Activated T-cell treated with anti-CD3 and anti-CD28 coated beads, Interleukin-2, amount 50 U/mL, for 4 hours (primary cell): ENCODE measurements at regions not wholly inside any gene's neighbourhood (a gene's known extent, or its start where the extent isn't known, plus 50 kb on each side); places are given as distances from the start of the nearest gene placed in this dataset.

Experiments
- ATAC-seq, 2 donors: fragments of 200-7000 bp; cut with Tn5 transposase; one replicate each; pipeline ENCODE4 v1.10.0; 2021
- DNase-seq: peaks from one replicate; pipeline ENCODE4 v3.0.0-alpha.2; 2020
- H3K27me3 Mint-ChIP-seq: one replicate; pipeline ENCODE4 v1.8.0; 2021; ENCODE audit warnings: low read depth, mixed read lengths
- H3K36me3 Mint-ChIP-seq: one replicate; pipeline ENCODE4 v1.8.0; 2022; ENCODE audit warnings: mixed read lengths; ENCODE audit not compliant: insufficient read depth
- H3K4me1 Mint-ChIP-seq: one replicate; pipeline ENCODE4 v1.8.0; 2021; ENCODE audit warnings: low read depth, mixed read lengths
- H3K4me3 Mint-ChIP-seq: one replicate; pipeline ENCODE4 v1.8.0; 2021; ENCODE audit warnings: mild to moderate bottlenecking, moderate library complexity, mixed read lengths
- H3K9me3 Mint-ChIP-seq: one replicate; pipeline ENCODE4 v1.8.0; 2021; ENCODE audit warnings: mixed read lengths

GRCh38 chr18:78643981-78644380 lies 335.6 kb upstream of the SALL3 start:
- H3K9me3 Mint-ChIP-seq, result no peaks in the 10 kb centered on the region
- no peak overlapping the region for H3K4me3 Mint-ChIP-seq
- H3K4me1 Mint-ChIP-seq, result peaks cover 1% of the 10 kb centered on the region
- ATAC-seq, result no peak
- DNase-seq, result no peak
- no peaks in the 10 kb centered on the region for H3K36me3 Mint-ChIP-seq
- peaks cover 2% of the 10 kb centered on the region for H3K27me3 Mint-ChIP-seq

GRCh38 chr18:78645216-78645615 lies 334.4 kb upstream of the SALL3 start:
- Mint-ChIP-seq H3K27me3 (peaks cover 2% of the 10 kb centered on the region), H3K4me3 (no peak overlapping the region), H3K9me3 (no peaks in the 10 kb centered on the region), H3K4me1 (peaks cover 1% of the 10 kb centered on the region), H3K36me3 (no peaks in the 10 kb centered on the region)
- ATAC-seq, result no peak
- DNase-seq, result no peak

GRCh38 chr18:78647018-78647417 lies 332.6 kb upstream of the SALL3 start:
- Mint-ChIP-seq H3K36me3 (no peaks in the 10 kb centered on the region), H3K4me3 (no peak overlapping the region), H3K27me3 (peaks cover 2% of the 10 kb centered on the region), H3K9me3 (no peaks in the 10 kb centered on the region), H3K4me1 (no peaks in the 10 kb centered on the region)
- DNase-seq (no peak), ATAC-seq (peak in 1 of 2 donors; percentile 35)

DNA sequence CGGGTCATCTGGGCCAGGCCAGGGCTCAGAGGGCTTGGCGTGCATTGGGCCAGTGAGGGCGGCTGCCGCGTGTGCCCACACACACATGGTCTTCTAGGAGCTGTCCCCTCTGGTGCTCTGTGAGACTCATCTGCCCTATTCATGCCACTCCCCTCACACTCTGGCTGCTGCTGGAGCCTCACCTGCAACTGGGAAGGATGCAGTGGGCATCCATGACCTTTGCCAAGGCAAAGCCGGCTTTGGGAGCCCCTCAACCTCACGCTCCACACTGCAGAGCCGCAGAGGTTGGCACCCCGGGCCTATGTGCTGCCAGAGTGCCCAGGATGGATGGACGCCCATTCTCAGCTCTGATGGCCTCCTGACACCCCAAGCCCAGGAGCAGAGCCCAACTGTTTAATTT lies 330.2 kb upstream of the SALL3 start:
- H3K9me3 Mint-ChIP-seq, result peaks cover 4% of the 10 kb centered on the region
- no peaks in the 10 kb centered on the region for H3K27me3 Mint-ChIP-seq
- DNase-seq (no peak), ATAC-seq (no peak)
- H3K36me3 Mint-ChIP-seq, result no peaks in the 10 kb centered on the region
- H3K4me1 Mint-ChIP-seq, result no peaks in the 10 kb centered on the region
- H3K4me3 Mint-ChIP-seq, result no peak overlapping the region

GRCh38 chr18:78650926-78651325 lies 328.7 kb upstream of the SALL3 start:
- H3K4me1 Mint-ChIP-seq, result no peaks in the 10 kb centered on the region
- no peaks in the 10 kb centered on the region for H3K27me3 Mint-ChIP-seq
- H3K4me3 Mint-ChIP-seq, result no peak overlapping the region
- no peak for DNase-seq
- H3K9me3 Mint-ChIP-seq, result peaks cover 4% of the 10 kb centered on the region
- no peak for ATAC-seq
- no peaks in the 10 kb centered on the region for H3K36me3 Mint-ChIP-seq

DNA sequence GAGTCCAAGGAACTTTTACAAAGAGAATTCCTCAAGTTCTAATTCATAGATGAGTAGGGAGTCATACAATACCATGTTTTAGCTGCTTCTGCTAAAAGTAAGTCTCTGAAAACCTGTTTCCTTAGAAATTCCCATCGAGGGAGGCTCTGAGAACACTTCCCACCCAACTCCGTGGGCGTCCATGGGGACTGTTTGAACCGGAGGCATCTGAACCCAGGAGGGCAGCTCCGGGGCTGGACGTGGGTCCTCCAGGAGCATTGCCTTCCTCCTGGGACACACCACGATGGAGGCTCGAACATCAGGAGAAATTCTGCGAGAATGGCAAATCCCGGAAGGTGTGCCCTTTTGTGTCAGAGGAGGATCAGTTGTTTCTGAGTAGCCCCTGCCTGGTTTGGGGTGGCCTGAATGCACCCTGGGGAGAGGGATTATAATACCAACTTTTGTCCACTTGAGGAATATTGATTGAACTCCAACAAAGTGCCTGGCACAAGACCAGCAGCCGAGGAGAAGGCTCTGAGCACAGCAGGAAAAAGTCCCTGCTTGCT lies 327.5 kb upstream of the SALL3 start:
- Mint-ChIP-seq H3K9me3 (peaks cover 4% of the 10 kb centered on the region), H3K36me3 (no peaks in the 10 kb centered on the region), H3K4me1 (no peaks in the 10 kb centered on the region), H3K4me3 (no peak overlapping the region), H3K27me3 (no peaks in the 10 kb centered on the region)
- ATAC-seq, result no peak
- no peak for DNase-seq

- Mint-ChIP-seq H3K27me3 (no peaks in the 10 kb centered on the region), H3K4me3 (no peak overlapping the region), H3K4me1 (no peaks in the 10 kb centered on the region), H3K36me3 (no peaks in the 10 kb centered on the region), H3K9me3 (peaks cover 4% of the 10 kb centered on the region)
- ATAC-seq (no peak), DNase-seq (no peak)
Observed at GRCh38 chr18:78655921-78656320, 323.7 kb upstream of the SALL3 start.

GRCh38 chr18:78656346-78656925 lies 323.2 kb upstream of the SALL3 start:
- H3K9me3 Mint-ChIP-seq, result peaks cover 4% of the 10 kb centered on the region
- no peaks in the 10 kb centered on the region for H3K4me1 Mint-ChIP-seq
- H3K36me3 Mint-ChIP-seq, result no peaks in the 10 kb centered on the region
- H3K27me3 Mint-ChIP-seq, result no peaks in the 10 kb centered on the region
- no peak for DNase-seq
- H3K4me3 Mint-ChIP-seq, result no peak overlapping the region
- no peak for ATAC-seq

DNA sequence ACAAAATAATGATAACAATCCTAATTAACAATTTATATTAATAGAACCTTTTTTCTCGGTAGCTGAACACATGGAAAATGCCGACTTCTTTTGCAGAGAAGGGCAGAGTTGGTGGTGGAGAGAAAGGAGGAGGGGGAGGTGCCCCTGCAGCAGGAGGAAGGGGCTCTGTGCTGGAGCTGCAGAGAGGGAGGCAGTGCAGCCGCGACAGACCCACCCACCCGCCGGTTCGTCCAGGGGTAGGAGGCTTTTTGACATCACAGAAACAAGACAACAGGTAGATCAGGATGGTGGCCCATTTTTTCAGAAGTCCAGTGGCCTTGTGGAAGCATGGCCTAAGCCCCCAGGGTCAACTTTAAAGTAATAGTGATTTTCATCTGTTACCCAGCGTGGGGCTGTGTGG lies 321.1 kb upstream of the SALL3 start:
- no peak for DNase-seq
- Mint-ChIP-seq H3K4me3 (no peak overlapping the region), H3K36me3 (no peaks in the 10 kb centered on the region), H3K9me3 (no peaks in the 10 kb centered on the region), H3K4me1 (no peaks in the 10 kb centered on the region), H3K27me3 (no peaks in the 10 kb centered on the region)
- no peak for ATAC-seq

DNA sequence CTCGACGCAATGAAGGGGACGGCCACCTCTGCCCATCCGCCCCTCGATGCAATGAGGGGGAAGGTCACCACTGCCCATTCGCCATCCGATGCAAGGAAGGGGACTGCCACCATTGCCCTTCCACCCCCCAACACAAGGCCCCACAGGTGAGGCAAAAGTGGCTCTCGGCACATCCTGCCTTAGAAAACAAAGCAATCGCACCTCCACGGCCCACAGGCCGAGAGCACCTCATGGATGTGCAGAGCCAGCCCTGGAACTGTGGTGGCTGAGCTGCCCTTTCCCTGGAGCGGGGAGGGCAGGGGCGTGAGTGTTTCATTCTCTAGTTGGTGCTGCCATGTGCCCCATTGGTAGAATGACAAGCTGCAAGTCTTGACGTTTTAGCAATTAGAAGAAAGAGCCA lies 320.6 kb upstream of the SALL3 start:
- DNase-seq (no peak), ATAC-seq (no peak)
- Mint-ChIP-seq H3K4me3 (no peak overlapping the region), H3K9me3 (no peaks in the 10 kb centered on the region), H3K36me3 (no peaks in the 10 kb centered on the region), H3K27me3 (no peaks in the 10 kb centered on the region), H3K4me1 (no peaks in the 10 kb centered on the region)

- H3K9me3 Mint-ChIP-seq, result no peaks in the 10 kb centered on the region
- H3K27me3 Mint-ChIP-seq, result no peaks in the 10 kb centered on the region
- no peaks in the 10 kb centered on the region for H3K36me3 Mint-ChIP-seq
- H3K4me3 Mint-ChIP-seq, result no peak overlapping the region
- ATAC-seq, result peak in 1 of 2 donors; percentile 40
- no peaks in the 10 kb centered on the region for H3K4me1 Mint-ChIP-seq
- DNase-seq, result no peak
Observed at GRCh38 chr18:78659748-78660147, 319.9 kb upstream of the SALL3 start.

DNA sequence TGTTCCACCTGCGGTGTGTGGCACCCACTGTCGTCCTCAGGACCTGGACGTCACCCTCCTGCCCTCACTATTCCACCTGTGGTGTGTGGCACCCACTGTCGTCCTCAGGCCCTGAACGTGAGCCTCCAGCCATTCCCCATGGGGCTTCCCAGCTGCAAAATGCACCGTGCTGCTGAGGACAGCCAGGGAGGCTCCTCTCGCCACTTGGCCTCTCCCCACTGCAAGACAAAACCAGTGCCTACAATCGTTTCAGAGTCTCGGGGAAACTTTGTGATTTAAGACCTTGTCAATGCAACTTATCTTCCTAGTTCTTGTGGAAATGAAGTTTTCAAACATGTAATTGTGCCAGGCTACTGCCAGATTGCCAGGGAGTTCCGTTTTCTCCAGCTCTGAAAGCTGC lies 319.3 kb upstream of the SALL3 start:
- ATAC-seq (no peak), DNase-seq (no peak)
- H3K36me3 Mint-ChIP-seq, result no peaks in the 10 kb centered on the region
- no peak overlapping the region for H3K4me3 Mint-ChIP-seq
- no peaks in the 10 kb centered on the region for H3K4me1 Mint-ChIP-seq
- no peaks in the 10 kb centered on the region for H3K9me3 Mint-ChIP-seq
- no peaks in the 10 kb centered on the region for H3K27me3 Mint-ChIP-seq

- Mint-ChIP-seq H3K9me3 (no peaks in the 10 kb centered on the region), H3K36me3 (no peaks in the 10 kb centered on the region), H3K4me3 (no peak overlapping the region), H3K27me3 (peaks cover 3% of the 10 kb centered on the region), H3K4me1 (no peaks in the 10 kb centered on the region)
- no peak for ATAC-seq
- no peak for DNase-seq
Observed at GRCh38 chr18:78661316-78661715, 318.3 kb upstream of the SALL3 start.

DNA sequence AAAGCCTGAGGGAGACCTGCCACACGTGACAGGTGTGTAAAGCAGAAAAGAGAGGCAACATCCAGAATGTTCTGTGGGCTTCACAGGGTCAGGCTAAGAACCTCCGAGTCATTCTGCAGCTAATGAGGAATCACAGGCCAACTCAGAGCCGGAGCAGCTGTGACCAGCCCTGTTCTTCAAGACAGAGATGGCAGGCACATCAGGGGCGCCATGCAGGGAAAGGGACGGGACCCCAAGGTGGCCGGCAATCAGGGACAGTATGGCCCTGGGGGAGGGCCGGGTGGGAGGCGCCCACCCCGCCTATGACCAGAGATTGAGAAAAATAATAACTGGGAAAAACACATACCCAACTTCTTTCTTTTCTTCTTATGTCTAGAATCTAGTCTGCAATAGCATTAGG lies 316.7 kb upstream of the SALL3 start:
- no peak for DNase-seq
- no peaks in the 10 kb centered on the region for H3K36me3 Mint-ChIP-seq
- peaks cover 3% of the 10 kb centered on the region for H3K27me3 Mint-ChIP-seq
- no peaks in the 10 kb centered on the region for H3K4me1 Mint-ChIP-seq
- H3K9me3 Mint-ChIP-seq, result no peaks in the 10 kb centered on the region
- no peak overlapping the region for H3K4me3 Mint-ChIP-seq
- no peak for ATAC-seq

GRCh38 chr18:78664048-78664447 lies 315.6 kb upstream of the SALL3 start:
- ATAC-seq (no peak), DNase-seq (no peak)
- peaks cover 3% of the 10 kb centered on the region for H3K27me3 Mint-ChIP-seq
- no peak overlapping the region for H3K4me3 Mint-ChIP-seq
- no peaks in the 10 kb centered on the region for H3K9me3 Mint-ChIP-seq
- no peaks in the 10 kb centered on the region for H3K4me1 Mint-ChIP-seq
- H3K36me3 Mint-ChIP-seq, result no peaks in the 10 kb centered on the region

- no peak overlapping the region for H3K4me3 Mint-ChIP-seq
- no peak for DNase-seq
- ATAC-seq, result no peak
- H3K36me3 Mint-ChIP-seq, result no peaks in the 10 kb centered on the region
- H3K27me3 Mint-ChIP-seq, result peaks cover 3% of the 10 kb centered on the region
- H3K9me3 Mint-ChIP-seq, result no peaks in the 10 kb centered on the region
- H3K4me1 Mint-ChIP-seq, result no peaks in the 10 kb centered on the region
Observed at GRCh38 chr18:78664848-78665247, 314.8 kb upstream of the SALL3 start.
